ENCODE measurements at regions not wholly inside any gene's neighbourhood (a gene's known extent, or its start where the extent isn't known, plus 50 kb on each side); places are given as distances from the start of the nearest gene placed in this dataset.

DNA sequence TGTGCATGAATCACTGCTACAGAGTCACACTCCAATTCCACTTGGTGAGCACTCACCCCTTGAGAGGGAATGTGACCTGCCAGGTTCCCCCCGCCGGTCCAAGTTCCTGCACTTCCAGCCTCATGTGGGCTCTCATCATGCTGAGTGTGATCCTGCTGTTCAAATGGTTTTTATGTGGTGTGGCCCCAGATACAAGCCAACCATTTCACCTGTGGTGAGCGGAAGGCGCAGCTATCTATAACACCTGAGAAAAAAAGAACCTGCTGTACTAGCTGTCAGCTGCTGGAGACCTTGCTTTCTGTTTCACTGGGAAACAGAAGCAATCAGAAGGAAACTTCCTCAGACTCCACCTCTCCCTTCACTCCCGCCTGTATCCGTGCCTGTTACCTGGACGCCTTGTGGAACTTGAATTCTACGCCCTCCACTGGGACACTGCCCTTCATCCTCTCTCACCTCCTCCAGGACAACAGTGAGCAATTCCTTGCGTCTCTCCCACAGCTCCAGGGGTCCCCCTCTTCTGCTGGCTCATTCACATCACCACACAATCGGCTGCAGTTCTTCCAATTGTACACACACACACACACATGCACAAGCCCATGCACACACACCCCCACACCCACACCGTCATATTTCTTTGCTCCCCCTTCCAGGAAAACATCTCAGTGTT lies 64.4 kb upstream of the RPL11 start:
- no peak for ATAC-seq
- H3K4me3 ChIP-seq (ENCODE audit: low read length) = no peak overlapping the region
- no peak overlapping the region for H3K27ac ChIP-seq (ENCODE audit: low read length)
- no peaks in the 10 kb centered on the region for H3K4me1 Mint-ChIP-seq
- H3K9me3 ChIP-seq (ENCODE audit: control insufficient read depth, insufficient read depth, low read length) = no peaks in the 10 kb centered on the region
- peak overlapping the region; percentile 2 for H3K4me3 Mint-ChIP-seq
- H3K9me3 Mint-ChIP-seq = peaks cover 0 to 3% of the 10 kb centered on the region in 2 donors
- TF ChIP-seq, protein P1, sequence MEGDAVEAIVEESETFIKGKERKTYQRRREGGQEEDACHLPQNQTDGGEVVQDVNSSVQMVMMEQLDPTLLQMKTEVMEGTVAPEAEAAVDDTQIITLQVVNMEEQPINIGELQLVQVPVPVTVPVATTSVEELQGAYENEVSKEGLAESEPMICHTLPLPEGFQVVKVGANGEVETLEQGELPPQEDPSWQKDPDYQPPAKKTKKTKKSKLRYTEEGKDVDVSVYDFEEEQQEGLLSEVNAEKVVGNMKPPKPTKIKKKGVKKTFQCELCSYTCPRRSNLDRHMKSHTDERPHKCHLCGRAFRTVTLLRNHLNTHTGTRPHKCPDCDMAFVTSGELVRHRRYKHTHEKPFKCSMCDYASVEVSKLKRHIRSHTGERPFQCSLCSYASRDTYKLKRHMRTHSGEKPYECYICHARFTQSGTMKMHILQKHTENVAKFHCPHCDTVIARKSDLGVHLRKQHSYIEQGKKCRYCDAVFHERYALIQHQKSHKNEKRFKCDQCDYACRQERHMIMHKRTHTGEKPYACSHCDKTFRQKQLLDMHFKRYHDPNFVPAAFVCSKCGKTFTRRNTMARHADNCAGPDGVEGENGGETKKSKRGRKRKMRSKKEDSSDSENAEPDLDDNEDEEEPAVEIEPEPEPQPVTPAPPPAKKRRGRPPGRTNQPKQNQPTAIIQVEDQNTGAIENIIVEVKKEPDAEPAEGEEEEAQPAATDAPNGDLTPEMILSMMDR (IDR thresholded peaks at IDR 0.05) = no peak
- H3K27me3 Mint-ChIP-seq (ENCODE audit: low read depth in 2 of 2) = peaks cover 15 to 17% of the 10 kb centered on the region in 2 donors
- peak in 1 of 2 donors; percentile 68 for DNase-seq
- WGBS (ENCODE audit: insufficient coverage) = 63% methylated on average over 11 of the region's 11 CpGs
- intact Hi-C loops (cut with micrococcal nuclease) = no loop called here
- peaks cover 4% of the 10 kb centered on the region for H3K4me1 ChIP-seq (ENCODE audit: control insufficient read depth, insufficient read depth, low read length)
- H3K36me3 ChIP-seq (ENCODE audit: control insufficient read depth, insufficient read depth, low read length) = no peaks in the 10 kb centered on the region
- H3K36me3 Mint-ChIP-seq = no peaks in the 10 kb centered on the region
- no peaks in the 10 kb centered on the region for H3K27me3 ChIP-seq (ENCODE audit: control insufficient read depth, insufficient read depth, low read length)
- no peak overlapping the region for H3K27ac Mint-ChIP-seq

DNA sequence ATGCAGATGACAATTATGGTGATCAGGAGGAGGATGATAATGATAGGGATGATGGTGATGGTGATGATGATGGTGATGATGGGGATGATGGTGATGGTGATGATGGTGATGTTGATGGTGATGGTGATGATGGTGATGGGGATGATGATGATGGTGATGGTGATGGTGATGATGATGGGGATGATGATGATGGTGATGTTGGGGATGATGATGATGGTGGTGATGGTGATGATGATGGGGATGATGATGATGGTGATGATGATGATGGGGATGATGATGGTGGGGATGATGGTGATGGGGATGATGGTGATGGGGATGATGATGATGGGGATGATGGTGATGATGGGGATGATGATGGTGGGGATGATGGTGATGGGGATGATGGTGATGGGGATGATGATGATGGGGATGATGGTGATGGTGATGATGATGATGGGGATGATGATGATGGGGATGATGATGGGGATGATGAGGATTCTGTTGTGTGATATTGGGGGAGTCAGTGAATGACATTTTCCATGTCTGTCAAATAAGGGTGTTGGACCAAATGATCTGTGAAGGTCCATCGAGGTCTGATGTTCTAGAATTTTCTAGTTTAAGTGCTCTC lies 65.6 kb upstream of the RPL11 start:
- TF ChIP-seq, protein P1 (IDR thresholded peaks at IDR 0.05) = no peak
- Histone ChIP-seq H3K27ac (ENCODE audit: low read length) (no peak overlapping the region), H3K27me3 (ENCODE audit: control insufficient read depth, insufficient read depth, low read length) (no peaks in the 10 kb centered on the region), H3K4me1 (ENCODE audit: control insufficient read depth, insufficient read depth, low read length) (peaks cover 4% of the 10 kb centered on the region), H3K4me3 (ENCODE audit: low read length) (no peak overlapping the region), H3K9me3 (ENCODE audit: control insufficient read depth, insufficient read depth, low read length) (no peaks in the 10 kb centered on the region), H3K36me3 (ENCODE audit: control insufficient read depth, insufficient read depth, low read length) (no peaks in the 10 kb centered on the region)
- Mint-ChIP-seq H3K9me3 (peaks cover 0 to 3% of the 10 kb centered on the region in 2 donors), H3K4me1 (no peaks in the 10 kb centered on the region), H3K4me3 (no peak overlapping the region), H3K27me3 (ENCODE audit: low read depth in 2 of 2) (peaks cover 19% of the 10 kb centered on the region in 2 donors), H3K27ac (no peak overlapping the region), H3K36me3 (no peaks in the 10 kb centered on the region)
- DNase-seq (no peak), ATAC-seq (no peak)
- WGBS (ENCODE audit: insufficient coverage) = 91% methylated on average over 1 of the region's 1 CpG
- intact Hi-C loops (cut with micrococcal nuclease) = no loop called here

DNA sequence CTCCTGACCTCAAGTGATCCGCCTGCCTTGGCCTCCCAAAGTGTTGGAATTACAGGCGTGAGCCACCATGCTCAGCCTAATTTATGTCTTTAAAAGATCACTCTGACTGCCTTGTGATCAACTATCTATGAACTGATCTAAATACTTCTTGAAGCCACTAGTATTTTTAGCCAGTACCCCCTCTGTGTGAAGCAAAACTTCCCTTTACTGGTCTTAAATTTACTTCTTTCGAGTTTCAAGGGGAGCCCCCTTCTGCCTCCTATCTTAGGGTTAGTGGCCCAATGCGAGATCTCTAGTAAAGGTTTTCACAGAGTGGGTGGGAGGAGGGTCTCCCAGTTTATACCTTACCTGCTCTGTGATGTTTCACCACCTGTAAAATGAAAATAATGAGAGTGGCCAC lies 66.1 kb upstream of the RPL11 start:
- Mint-ChIP-seq H3K27ac (no peak overlapping the region), H3K27me3 (ENCODE audit: low read depth in 2 of 2) (peaks cover 24 to 25% of the 10 kb centered on the region in 2 donors), H3K4me1 (no peaks in the 10 kb centered on the region), H3K9me3 (peaks cover 0 to 3% of the 10 kb centered on the region in 2 donors), H3K4me3 (no peak overlapping the region), H3K36me3 (no peaks in the 10 kb centered on the region)
- TF ChIP-seq, protein P1 (IDR thresholded peaks at IDR 0.05) = no peak
- no peak for ATAC-seq
- no peaks in the 10 kb centered on the region for H3K9me3 ChIP-seq (ENCODE audit: control insufficient read depth, insufficient read depth, low read length)
- peaks cover 9% of the 10 kb centered on the region for H3K4me1 ChIP-seq (ENCODE audit: control insufficient read depth, insufficient read depth, low read length)
- no peak overlapping the region for H3K27ac ChIP-seq (ENCODE audit: low read length)
- DNase-seq = no peak
- 69% methylated on average over 4 of the region's 4 CpGs for WGBS (ENCODE audit: insufficient coverage)
- no peaks in the 10 kb centered on the region for H3K36me3 ChIP-seq (ENCODE audit: control insufficient read depth, insufficient read depth, low read length)
- no peak overlapping the region for H3K4me3 ChIP-seq (ENCODE audit: low read length)
- intact Hi-C loops (cut with micrococcal nuclease) = no loop called here
- H3K27me3 ChIP-seq (ENCODE audit: control insufficient read depth, insufficient read depth, low read length) = no peaks in the 10 kb centered on the region

Measured in natural killer cell (primary cell).